ENCODE measurements at regions not wholly inside any gene's neighbourhood (a gene's known extent, or its start where the extent isn't known, plus 50 kb on each side); places are given as distances from the start of the nearest gene placed in this dataset.

GRCh38 chrX:130502016-130502570 lies 100.3 kb downstream of the RBMX2 start:
- TF ChIP-seq CTCF (IDR thresholded peaks at IDR 0.05): no peak
- TF ChIP-seq POLR2A (IDR thresholded peaks at IDR 0.05): no peak

All from prostate gland (tissue), 2 donors.